ENCODE measurements at regions not wholly inside any gene's neighbourhood (a gene's known extent, or its start where the extent isn't known, plus 50 kb on each side); places are given as distances from the start of the nearest gene placed in this dataset.

GRCh38 chr17:14704121-14704520 lies 403.2 kb downstream of the HS3ST3B1 start:
- no peak overlapping the region for H2AFZ ChIP-seq (ENCODE audit: insufficient read depth, low read depth, low read length, poor library complexity, severe bottlenecking)
- H3K4me1 Mint-ChIP-seq: peaks cover 1% of the 10 kb centered on the region
- DNase-seq: no peak
- peaks cover 0 to 11% (median 4%) of the 10 kb centered on the region in 7 donors for H3K9me3 Mint-ChIP-seq
- H3K27ac Mint-ChIP-seq: no peak overlapping the region
- H3K27ac ChIP-seq (ENCODE audit: low read depth in 1 of 2, low read length in 2 of 2): no peak overlapping the region
- no peaks in the 10 kb centered on the region for H3K4me1 ChIP-seq (ENCODE audit: control insufficient read depth in 1 of 2, insufficient read depth in 2 of 2, low read length in 2 of 2)
- no peaks in the 10 kb centered on the region for H3K36me3 Mint-ChIP-seq
- no peaks in the 10 kb centered on the region for H3K9me3 ChIP-seq (replicated peaks in 1 of 2; ENCODE audit: control insufficient read depth in 1 of 2, insufficient read depth in 1 of 2, low read length in 2 of 2)
- H3K79me2 ChIP-seq (ENCODE audit: insufficient read depth, low read length): no peaks in the 10 kb centered on the region
- H3K36me3 ChIP-seq (replicated peaks in 1 of 2; ENCODE audit: control insufficient read depth in 1 of 2, insufficient read depth in 2 of 2, low read length in 2 of 2): no peaks in the 10 kb centered on the region
- no peaks in the 10 kb centered on the region for H3K27me3 ChIP-seq (ENCODE audit: control insufficient read depth in 2 of 2, insufficient read depth in 2 of 2, low read length in 2 of 2)
- H3K4me2 ChIP-seq (replicated peaks; ENCODE audit: extremely low read depth, low read length, poor library complexity, severe bottlenecking): no peak overlapping the region
- no peak overlapping the region for H3K9ac ChIP-seq (ENCODE audit: insufficient read depth, low read length, poor library complexity, severe bottlenecking)
- H4K20me1 ChIP-seq (ENCODE audit: insufficient read depth, low read length): no peaks in the 10 kb centered on the region
- H3K4me3 Mint-ChIP-seq: no peak overlapping the region
- intact Hi-C loops (cut with micrococcal nuclease): no loop called here
- no CpG with 5 or more reads among the region's 6 CpGs for WGBS (ENCODE audit: insufficient coverage)
- H3K4me3 ChIP-seq (replicated peaks in 1 of 3; ENCODE audit: low read depth in 2 of 3, low read length in 3 of 3): no peak overlapping the region
- TF ChIP-seq CTCF (IDR thresholded peaks at IDR 0.05): no peak
- H3K27me3 Mint-ChIP-seq (ENCODE audit: low read depth in 3 of 3): no peaks in the 10 kb centered on the region

GRCh38 chr17:14701886-14702285 lies 401.0 kb downstream of the HS3ST3B1 start:
- H3K27ac Mint-ChIP-seq: no peak overlapping the region
- H2AFZ ChIP-seq (ENCODE audit: insufficient read depth, low read depth, low read length, poor library complexity, severe bottlenecking): no peak overlapping the region
- no peak for TF ChIP-seq CTCF (IDR thresholded peaks at IDR 0.05)
- no peak overlapping the region for H3K27ac ChIP-seq (ENCODE audit: low read depth in 1 of 2, low read length in 2 of 2)
- no peak overlapping the region for H3K4me3 Mint-ChIP-seq
- H3K9me3 Mint-ChIP-seq: peaks cover 0 to 11% (median 3%) of the 10 kb centered on the region in 7 donors
- H3K27me3 Mint-ChIP-seq (ENCODE audit: low read depth in 3 of 3): no peaks in the 10 kb centered on the region
- no peaks in the 10 kb centered on the region for H4K20me1 ChIP-seq (ENCODE audit: insufficient read depth, low read length)
- intact Hi-C loops (cut with micrococcal nuclease): no loop called here
- no peak overlapping the region for H3K4me2 ChIP-seq (replicated peaks; ENCODE audit: extremely low read depth, low read length, poor library complexity, severe bottlenecking)
- no peak for DNase-seq
- 100% methylated on average over 1 of the region's 1 CpG for WGBS (ENCODE audit: insufficient coverage)
- H3K4me1 Mint-ChIP-seq: peaks cover 1% of the 10 kb centered on the region
- H3K79me2 ChIP-seq (ENCODE audit: insufficient read depth, low read length): no peaks in the 10 kb centered on the region
- no peak overlapping the region for H3K4me3 ChIP-seq (replicated peaks in 1 of 3; ENCODE audit: low read depth in 2 of 3, low read length in 3 of 3)
- H3K9ac ChIP-seq (ENCODE audit: insufficient read depth, low read length, poor library complexity, severe bottlenecking): no peak overlapping the region
- no peaks in the 10 kb centered on the region for H3K9me3 ChIP-seq (replicated peaks in 1 of 2; ENCODE audit: control insufficient read depth in 1 of 2, insufficient read depth in 1 of 2, low read length in 2 of 2)
- H3K27me3 ChIP-seq (ENCODE audit: control insufficient read depth in 2 of 2, insufficient read depth in 2 of 2, low read length in 2 of 2): no peaks in the 10 kb centered on the region
- no peaks in the 10 kb centered on the region for H3K36me3 Mint-ChIP-seq
- no peaks in the 10 kb centered on the region for H3K4me1 ChIP-seq (ENCODE audit: control insufficient read depth in 1 of 2, insufficient read depth in 2 of 2, low read length in 2 of 2)
- no peaks in the 10 kb centered on the region for H3K36me3 ChIP-seq (replicated peaks in 1 of 2; ENCODE audit: control insufficient read depth in 1 of 2, insufficient read depth in 2 of 2, low read length in 2 of 2)
